NCI-H1694 (cell line): ENCODE measurements at regions not wholly inside any gene's neighbourhood (a gene's known extent, or its start where the extent isn't known, plus 50 kb on each side); places are given as distances from the start of the nearest gene placed in this dataset.
"Not testable (repeated sequence)": the region's sequence is repeated elsewhere in the genome, so short reads cannot be mapped to it uniquely, and the experiment has no call there.

Source experiments
- DNase-seq: peaks from one replicate; lab custom pipeline; 2025; lab: John Stamatoyannopoulos, UW

DNA sequence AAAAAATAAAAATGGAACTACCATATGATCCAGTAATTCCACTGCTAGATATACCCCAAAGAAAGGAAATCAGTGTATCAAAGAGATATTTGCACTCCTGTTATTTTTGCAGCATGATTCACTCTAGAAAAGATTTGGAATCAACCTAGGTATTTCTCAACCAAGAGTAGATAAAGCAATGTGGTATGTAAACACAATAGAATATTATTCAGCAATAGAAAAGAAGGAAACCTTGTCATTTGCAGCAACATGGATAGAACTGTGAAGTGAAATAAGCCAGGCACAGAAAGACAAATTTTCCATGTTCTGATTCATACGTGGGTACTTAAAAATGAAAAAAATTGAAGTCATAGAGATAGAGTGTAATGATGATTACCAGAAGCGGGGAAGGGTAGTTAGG, 362.3 kb upstream of the EPHA5 start:
- DNase-seq, result no peak

GRCh38 chr4:66028668-66029067, 358.4 kb upstream of the EPHA5 start:
- no peak for DNase-seq

GRCh38 chr4:66023061-66023460, 352.8 kb upstream of the EPHA5 start:
- no peak for DNase-seq

DNA sequence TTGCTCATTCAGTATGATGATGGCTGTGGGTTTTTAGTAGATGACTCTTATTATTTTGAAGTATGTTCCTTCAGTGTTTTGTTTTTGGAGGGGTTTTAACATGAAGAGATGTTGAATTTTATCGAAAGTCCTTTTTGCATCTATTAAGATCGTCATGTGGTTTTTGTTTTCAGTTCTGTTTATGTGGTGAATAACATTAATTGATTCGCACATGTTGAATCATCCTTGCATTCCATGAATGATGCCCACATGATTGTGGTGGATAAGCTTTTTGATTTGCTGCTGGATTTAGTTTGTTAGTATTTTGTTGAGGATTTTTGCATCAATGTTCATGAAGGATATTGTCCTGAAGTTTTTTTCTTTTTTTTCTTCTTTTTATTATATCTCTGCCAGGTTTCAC, 347.4 kb upstream of the EPHA5 start:
- no peak for DNase-seq

- no peak for DNase-seq
These were observed 346.0 kb upstream of the EPHA5 start for GRCh38 chr4:66016240-66016639.

GRCh38 chr4:66014146-66014765, 344.0 kb upstream of the EPHA5 start:
- no peak for DNase-seq

GRCh38 chr4:66000510-66001117, 330.3 kb upstream of the EPHA5 start:
- no peak for DNase-seq

- DNase-seq, result no peak
These were observed 329.2 kb upstream of the EPHA5 start for GRCh38 chr4:65999518-65999871.

GRCh38 chr4:65998807-65999517, 328.7 kb upstream of the EPHA5 start:
- DNase-seq, result not testable (repeated sequence)

DNA sequence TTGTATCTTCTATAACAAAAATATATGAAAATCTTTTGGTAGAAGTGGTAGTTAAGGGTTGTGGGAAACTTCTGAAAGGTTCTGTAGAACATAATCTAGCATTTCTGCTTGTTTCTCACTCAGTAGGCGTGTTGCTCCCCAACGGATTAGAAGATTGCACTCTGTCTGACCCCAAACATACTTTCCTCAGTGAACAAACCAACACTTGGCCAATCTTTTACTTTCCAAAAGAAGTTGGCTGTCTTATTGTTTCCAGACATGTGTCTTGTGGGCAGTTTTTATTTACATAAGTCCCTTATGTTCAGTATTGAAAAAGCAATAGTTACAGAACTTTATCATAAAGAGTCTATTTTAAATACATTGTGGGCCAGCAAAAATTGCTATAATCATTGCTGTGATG, 312.8 kb upstream of the EPHA5 start:
- DNase-seq, result no peak

- DNase-seq, result no peak
These were observed 306.0 kb upstream of the EPHA5 start for GRCh38 chr4:65976287-65976686.

DNA sequence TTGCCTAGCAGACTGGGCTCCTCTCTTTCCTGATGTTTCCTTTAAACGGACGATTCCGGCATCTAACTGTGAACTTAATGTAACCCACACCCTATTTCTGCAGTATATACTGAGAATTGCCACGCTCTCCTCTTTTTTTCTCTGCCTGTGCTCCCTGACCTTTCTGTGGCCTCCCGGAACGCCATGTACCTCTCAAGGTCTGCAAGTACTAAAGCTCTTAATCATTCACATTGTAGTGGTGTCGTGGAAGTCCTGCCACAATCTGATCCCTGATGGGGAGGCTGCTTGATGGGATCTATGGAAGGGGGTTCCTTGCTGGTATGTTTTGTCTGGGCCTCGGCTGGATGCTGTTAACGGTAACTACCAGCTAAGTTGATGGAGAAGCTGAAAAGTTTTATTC, 302.9 kb upstream of the EPHA5 start:
- DNase-seq, result no peak

DNA sequence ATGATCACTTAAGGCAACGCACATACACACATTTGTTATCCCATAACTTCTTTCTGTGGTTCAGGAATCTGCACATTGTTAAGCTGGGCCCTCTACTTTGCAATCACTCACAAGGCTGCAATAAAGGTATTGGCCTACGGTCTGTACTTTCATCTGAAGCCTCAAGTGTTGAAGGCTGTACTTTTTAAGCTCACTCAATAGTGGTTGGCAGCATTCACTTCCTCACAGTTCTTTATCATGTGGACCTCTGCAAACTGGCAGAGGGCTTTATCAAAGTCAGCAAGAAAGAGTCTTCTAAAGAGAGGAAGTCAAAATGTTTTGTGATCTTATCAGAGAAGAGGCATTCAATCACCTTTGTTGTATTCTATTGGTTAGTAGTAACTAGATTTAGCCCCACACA, 301.4 kb upstream of the EPHA5 start:
- no peak for DNase-seq

GRCh38 chr4:65968831-65969558, 298.7 kb upstream of the EPHA5 start:
- DNase-seq, result no peak

GRCh38 chr4:65960751-65961150, 290.5 kb upstream of the EPHA5 start:
- no peak for DNase-seq

DNA sequence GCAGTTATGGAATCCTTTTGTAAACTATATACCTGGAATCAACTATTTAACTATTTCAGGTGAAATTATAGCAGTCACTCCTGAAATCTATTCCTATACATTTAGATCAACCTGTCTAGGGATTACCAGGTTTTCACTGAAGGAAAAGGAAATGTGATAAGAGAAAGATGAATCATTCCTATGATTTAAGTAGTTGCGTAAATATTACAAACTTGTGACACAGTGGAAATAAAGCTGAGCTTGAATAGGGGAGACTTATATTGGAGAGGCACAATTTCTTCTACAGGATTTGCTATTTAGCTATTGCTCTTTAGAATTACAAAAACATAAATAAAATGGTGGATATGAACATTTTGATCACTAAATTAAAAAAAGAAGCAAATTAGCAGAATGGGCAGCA, 284.1 kb upstream of the EPHA5 start:
- no peak for DNase-seq

DNA sequence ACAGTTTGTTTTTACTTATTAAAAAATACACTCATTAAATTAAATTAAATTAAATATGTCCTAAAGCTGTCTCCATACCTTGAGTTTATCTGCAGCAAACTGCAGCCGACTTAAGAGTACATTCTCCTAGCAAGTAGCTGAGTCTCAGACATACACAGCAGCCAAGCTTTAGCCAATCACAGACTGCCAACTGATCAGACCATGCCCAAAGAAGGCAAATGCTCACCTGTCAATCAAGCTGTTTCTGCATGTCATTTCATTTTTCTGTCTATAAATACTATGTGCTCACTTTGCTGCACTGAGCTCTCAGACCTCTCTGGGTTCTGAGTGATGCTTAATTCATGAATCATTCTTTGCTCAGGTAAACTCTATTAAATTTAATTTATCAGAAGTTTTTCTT, 280.9 kb upstream of the EPHA5 start:
- no peak for DNase-seq

DNA sequence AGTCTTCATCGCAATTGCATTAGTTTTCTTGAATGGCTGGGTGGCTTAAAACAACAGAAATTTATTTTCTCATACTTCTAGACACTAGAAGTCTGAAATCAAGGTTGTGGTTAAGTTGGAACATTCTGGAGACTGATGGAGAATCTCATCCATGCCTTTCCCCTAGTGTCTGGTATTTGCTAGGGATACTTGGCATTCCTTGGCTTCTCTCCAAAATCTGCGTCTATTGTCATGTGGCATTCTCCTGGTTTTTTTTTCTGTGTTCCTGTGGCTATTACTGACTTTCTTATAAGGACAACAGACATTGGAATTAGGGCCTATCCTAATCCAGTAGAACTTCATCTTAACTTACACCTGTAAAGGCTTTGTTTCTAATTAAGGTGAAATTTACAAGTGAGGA, 272.8 kb upstream of the EPHA5 start:
- no peak for DNase-seq

DNA sequence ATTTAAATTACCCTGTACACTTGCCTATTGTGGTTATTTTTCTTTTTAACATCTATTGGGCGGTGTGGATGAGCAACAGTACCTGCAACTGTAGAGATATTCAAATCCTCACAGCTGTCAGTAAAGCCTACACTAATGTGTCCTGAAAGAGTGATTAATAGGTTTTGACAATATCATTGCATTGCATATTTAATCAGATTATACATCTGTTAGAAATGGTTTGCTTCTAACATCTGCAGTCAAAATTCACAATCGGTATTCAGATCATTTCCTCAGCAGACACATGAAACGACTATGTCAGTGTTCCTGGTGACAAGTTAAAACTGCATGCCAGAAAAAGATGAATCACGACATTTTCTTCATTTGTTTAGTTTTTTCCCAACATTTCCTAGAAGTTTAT, 254.6 kb upstream of the EPHA5 start:
- DNase-seq, result no peak

DNA sequence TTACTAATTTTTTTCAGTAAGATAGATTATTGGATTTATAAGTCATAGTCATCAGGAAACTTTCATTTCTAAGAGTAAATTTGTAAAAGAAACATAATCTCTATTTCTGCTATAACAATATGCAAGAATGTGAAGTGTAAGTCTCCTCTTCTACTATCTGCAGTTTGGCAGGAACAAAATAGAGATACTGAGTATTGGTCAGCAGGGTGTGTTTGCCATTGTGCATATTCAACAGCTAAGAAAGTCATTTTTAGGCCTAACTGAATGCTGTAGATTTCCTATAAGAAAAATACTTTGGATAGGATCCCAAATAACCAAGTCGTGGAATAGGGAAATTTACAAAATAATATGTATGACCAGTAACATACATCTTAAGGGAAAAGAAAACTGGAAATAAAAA, 253.3 kb upstream of the EPHA5 start:
- DNase-seq, result no peak

GRCh38 chr4:65921180-65921579, 250.9 kb upstream of the EPHA5 start:
- no peak for DNase-seq

DNA sequence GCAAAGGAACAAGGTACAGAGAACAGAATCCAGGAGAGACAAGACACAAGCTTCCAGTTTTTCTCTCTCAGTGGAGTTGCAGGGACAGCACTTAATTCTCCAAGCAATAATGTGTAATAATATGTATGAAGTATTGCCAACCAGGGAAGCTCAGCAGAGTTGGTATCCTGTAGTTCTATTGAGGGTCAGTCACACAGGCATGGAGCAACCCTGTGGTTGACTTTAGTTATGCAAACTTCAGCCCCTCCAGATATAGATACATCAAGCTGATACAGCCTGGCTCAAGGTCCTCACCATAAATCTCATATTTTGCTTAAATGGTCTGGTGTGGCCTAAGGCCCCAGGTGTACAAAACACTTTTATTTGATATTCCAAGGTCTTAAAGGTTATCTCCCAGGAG, 248.6 kb upstream of the EPHA5 start:
- DNase-seq, result no peak

DNA sequence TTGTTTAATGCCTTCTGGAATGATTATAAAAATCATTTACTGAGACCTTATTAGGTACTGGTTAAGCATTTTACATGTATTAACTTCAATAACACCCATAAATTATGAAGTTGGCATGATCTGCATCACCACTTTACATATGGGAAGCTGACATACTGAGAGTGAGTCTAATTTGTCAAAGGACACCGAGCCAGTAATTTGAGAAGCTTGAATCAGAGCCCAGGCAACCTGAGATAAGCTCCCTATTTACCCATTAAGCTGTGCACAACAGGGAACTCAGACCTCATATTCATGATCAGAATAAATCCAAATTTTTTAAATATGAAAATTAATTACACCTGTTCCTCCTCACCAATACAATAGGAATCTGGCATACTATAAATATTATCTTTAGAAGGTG, 247.9 kb upstream of the EPHA5 start:
- DNase-seq, result peak; percentile 49
